Upper lobe of left lung (tissue), 6 donors: ENCODE measurements at regions not wholly inside any gene's neighbourhood (a gene's known extent, or its start where the extent isn't known, plus 50 kb on each side); places are given as distances from the start of the nearest gene placed in this dataset.

Experiments used
- ATAC-seq, 2 donors: fragments of 200-7000 bp; cut with Tn5 transposase; one replicate each; pipeline ENCODE4 v1.9.1; 2022; ENCODE audit warnings: mild to moderate bottlenecking in 2 of 2, moderate library complexity in 2 of 2; ENCODE audit not compliant: low FRiP score in 2 of 2
- DNase-seq, 2 donors: peaks; one replicate each; pipeline ENCODE4 v3.0.0-alpha.2; 2019 to 2020
- H3K27ac ChIP-seq, 4 donors: fragments of 200-600 bp; sonication (generic); one replicate each; pipeline ENCODE4 v1.5.1; 2016 to 2019
- H3K27me3 ChIP-seq, 4 donors: fragments of 200-600 bp; sonication (generic); one replicate each; pipeline ENCODE4 v1.5.1; 2017 to 2019
- H3K36me3 ChIP-seq, 4 donors: fragments of 200-600 bp; sonication (generic); one replicate each; pipeline ENCODE4 v1.5.1; 2016 to 2019
- H3K4me1 ChIP-seq, 4 donors: fragments of 200-600 bp; sonication (generic); one replicate each; pipeline ENCODE4 v1.5.1; 2018 to 2019
- H3K4me3 ChIP-seq, 4 donors: fragments of 200-600 bp; sonication (generic); one replicate each; pipeline ENCODE4 v1.5.1; 2017 to 2019; ENCODE audit warnings: mild to moderate bottlenecking in 2 of 4, moderate library complexity in 1 of 4
- H3K9me3 ChIP-seq, 4 donors: fragments of 200-600 bp; sonication (generic); one replicate each; pipeline ENCODE4 v1.5.1; 2018 to 2019
- CTCF ChIP-seq, 6 experiments: fragments of 450-650 bp in 4 of 6; fragments of 200-600 bp in 2 of 6; sonication (generic) in 2 of 6; IDR thresholded peaks; one replicate each; pipeline ENCODE4 v1.5.1; 2016 to 2019; ENCODE audit warnings: antibody characterized with exemption in 6 of 6
- EP300 ChIP-seq, 4 donors: sonication (generic); formaldehyde crosslinking; IDR thresholded peaks; one replicate each; pipeline ENCODE4 v1.5.1; 2017; ENCODE audit warnings: antibody characterized with exemption in 4 of 4, control low read depth in 2 of 4
- POLR2A ChIP-seq, 4 donors: fragments of 450-650 bp; IDR thresholded peaks; one replicate each; pipeline ENCODE4 v1.5.1; 2016 to 2017; ENCODE audit warnings: antibody characterized with exemption in 4 of 4, mild to moderate bottlenecking in 2 of 4
- POLR2AphosphoS5 ChIP-seq, 2 donors: sonication (generic); formaldehyde crosslinking; IDR thresholded peaks; one replicate each; pipeline ENCODE4 v1.5.1; 2017; ENCODE audit warnings: antibody characterized with exemption in 2 of 2
- WGBS, 2 donors: methylation state at CpG; one replicate each; pipeline ENCODE4 v1.1.5; 2017 to 2018; 5-methylcytosine and 5-hydroxymethylcytosine counted together
- donor health status: DM: no; HTN: no; CAD: no; lungs with moderate emphysema.
- donor health status: DM: no; HTN: yes; CAD: no; lungs with severe emphysema.

DNA sequence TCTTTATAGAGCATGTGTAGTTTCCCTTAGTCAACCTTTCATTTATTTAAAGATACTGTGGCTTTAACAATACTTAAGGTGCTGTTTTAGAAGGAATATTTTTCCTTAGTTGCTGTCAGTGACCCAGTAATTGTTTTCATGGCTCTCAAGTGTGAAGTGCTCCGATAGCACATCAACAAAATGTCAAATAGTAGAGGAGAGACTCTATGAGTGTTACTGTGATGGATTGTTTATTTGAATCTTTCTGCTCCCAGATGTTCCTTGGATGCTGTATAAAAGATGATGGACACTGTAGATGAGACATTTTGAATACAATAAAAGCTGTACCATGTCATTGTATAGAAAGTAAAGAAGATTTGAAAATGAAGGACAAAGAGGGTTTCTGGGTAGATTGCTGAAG is 1185.7 kb upstream of the C9orf72 start:
- Histone ChIP-seq H3K9me3 (no peaks in the 10 kb centered on the region), H3K27me3 (no peaks in the 10 kb centered on the region), H3K36me3 (no peaks in the 10 kb centered on the region), H3K27ac (no peak overlapping the region), H3K4me3 (no peak overlapping the region), H3K4me1 (no peaks in the 10 kb centered on the region)
- no peak for ATAC-seq
- TF ChIP-seq POLR2AphosphoS5 (IDR thresholded peaks at IDR 0.05) (no peak), EP300 (IDR thresholded peaks at IDR 0.05) (no peak), CTCF (IDR thresholded peaks at IDR 0.05) (no peak), POLR2A (IDR thresholded peaks at IDR 0.05) (no peak)
- WGBS, 2 donors: 31 to 40% methylated on average over 1 of the region's 1 CpG
- no peak for DNase-seq

DNA sequence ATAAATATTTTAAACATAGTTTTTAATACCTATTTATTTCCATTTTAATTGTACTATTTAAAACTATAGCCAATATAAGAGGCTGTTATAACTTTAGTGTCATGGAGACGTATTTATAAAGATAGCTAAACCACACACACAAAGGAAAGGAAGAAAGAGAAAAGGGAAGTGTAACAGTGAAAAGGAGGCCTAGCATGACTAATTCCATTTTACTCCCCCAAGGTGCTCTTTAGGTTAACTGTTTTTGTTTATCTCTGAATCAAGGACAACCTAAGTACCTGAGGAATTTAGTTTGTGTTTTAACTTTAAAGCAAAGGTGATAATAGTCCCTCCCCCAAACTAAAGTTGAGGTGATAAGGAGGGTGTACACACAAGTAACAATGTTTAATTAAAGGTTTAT is 1188.9 kb upstream of the C9orf72 start:
- H3K4me1 ChIP-seq: no peaks in the 10 kb centered on the region
- no peak for TF ChIP-seq CTCF (IDR thresholded peaks at IDR 0.05)
- H3K36me3 ChIP-seq: no peaks in the 10 kb centered on the region
- H3K27me3 ChIP-seq: no peaks in the 10 kb centered on the region
- DNase-seq: no peak
- H3K9me3 ChIP-seq: no peaks in the 10 kb centered on the region
- ATAC-seq: no peak
- no peak overlapping the region for H3K4me3 ChIP-seq
- WGBS, 2 donors: 57 to 74% methylated on average over 1 of the region's 1 CpG
- no peak overlapping the region for H3K27ac ChIP-seq

DNA sequence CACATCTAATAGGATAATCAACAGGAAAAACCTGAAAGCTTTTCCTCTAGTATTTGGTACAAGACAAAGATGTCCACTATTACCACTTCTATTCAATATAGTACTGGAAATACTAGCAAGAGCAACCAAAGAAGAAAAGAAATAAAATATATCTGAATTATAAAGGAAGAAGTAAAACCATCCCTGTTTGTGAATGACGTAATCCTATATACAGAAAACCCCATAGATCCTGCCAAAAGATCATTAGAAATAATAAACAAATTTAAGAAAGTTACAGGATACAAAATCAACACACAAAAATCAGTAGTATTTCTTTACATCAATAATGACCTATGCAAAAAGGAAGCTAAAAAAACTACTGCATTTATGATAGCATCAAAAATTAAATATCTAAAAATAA is 1191.3 kb upstream of the C9orf72 start:
- 56 to 81% methylated on average over 1 of the region's 1 CpG for WGBS, 2 donors
- Histone ChIP-seq H3K9me3 (no peaks in the 10 kb centered on the region), H3K36me3 (no peaks in the 10 kb centered on the region), H3K4me1 (no peaks in the 10 kb centered on the region), H3K27me3 (no peaks in the 10 kb centered on the region), H3K4me3 (no peak overlapping the region), H3K27ac (no peak overlapping the region)
- TF ChIP-seq EP300 (IDR thresholded peaks at IDR 0.05): no peak
- TF ChIP-seq POLR2A (IDR thresholded peaks at IDR 0.05): no peak
- no peak for TF ChIP-seq CTCF (IDR thresholded peaks at IDR 0.05)
- no peak for TF ChIP-seq POLR2AphosphoS5 (IDR thresholded peaks at IDR 0.05)
- DNase-seq: no peak
- ATAC-seq: no peak

- WGBS, 2 donors: 81 to 89% methylated on average over 4 of the region's 4 CpGs
- Histone ChIP-seq H3K4me3 (no peak overlapping the region), H3K9me3 (no peaks in the 10 kb centered on the region), H3K27me3 (no peaks in the 10 kb centered on the region), H3K36me3 (no peaks in the 10 kb centered on the region), H3K27ac (no peak overlapping the region), H3K4me1 (no peaks in the 10 kb centered on the region)
- TF ChIP-seq EP300 (IDR thresholded peaks at IDR 0.05) (no peak), POLR2AphosphoS5 (IDR thresholded peaks at IDR 0.05) (no peak), POLR2A (IDR thresholded peaks at IDR 0.05) (no peak), CTCF (IDR thresholded peaks at IDR 0.05) (no peak)
- ATAC-seq: no peak
- DNase-seq: no peak
These were observed 1196.9 kb upstream of the C9orf72 start for GRCh38 chr9:28770226-28770625.

GRCh38 chr9:28770827-28771226 is 1197.5 kb upstream of the C9orf72 start:
- no peak for DNase-seq
- Histone ChIP-seq H3K27me3 (no peaks in the 10 kb centered on the region), H3K27ac (no peak overlapping the region), H3K36me3 (no peaks in the 10 kb centered on the region), H3K4me3 (no peak overlapping the region), H3K9me3 (no peaks in the 10 kb centered on the region), H3K4me1 (no peaks in the 10 kb centered on the region)
- 49 to 67% methylated on average over 2 of the region's 2 CpGs for WGBS, 2 donors
- TF ChIP-seq POLR2AphosphoS5 (IDR thresholded peaks at IDR 0.05) (no peak), CTCF (IDR thresholded peaks at IDR 0.05) (no peak), POLR2A (IDR thresholded peaks at IDR 0.05) (no peak), EP300 (IDR thresholded peaks at IDR 0.05) (no peak)
- no peak for ATAC-seq
